GM12873 (cell line): ENCODE measurements at regions not wholly inside any gene's neighbourhood (a gene's known extent, or its start where the extent isn't known, plus 50 kb on each side); places are given as distances from the start of the nearest gene placed in this dataset.

Experiments
- TF ChIP-seq, protein P1 (sequence below): IDR thresholded peaks from 2 replicates; pipeline ENCODE4 v1.5.1; 2012; ENCODE audit warnings: low read depth, mild to moderate bottlenecking, moderate library complexity, low read length, control low read depth; ENCODE audit not compliant: insufficient read depth; ENCODE audit errors: missing control alignments

- TF ChIP-seq, protein P1, sequence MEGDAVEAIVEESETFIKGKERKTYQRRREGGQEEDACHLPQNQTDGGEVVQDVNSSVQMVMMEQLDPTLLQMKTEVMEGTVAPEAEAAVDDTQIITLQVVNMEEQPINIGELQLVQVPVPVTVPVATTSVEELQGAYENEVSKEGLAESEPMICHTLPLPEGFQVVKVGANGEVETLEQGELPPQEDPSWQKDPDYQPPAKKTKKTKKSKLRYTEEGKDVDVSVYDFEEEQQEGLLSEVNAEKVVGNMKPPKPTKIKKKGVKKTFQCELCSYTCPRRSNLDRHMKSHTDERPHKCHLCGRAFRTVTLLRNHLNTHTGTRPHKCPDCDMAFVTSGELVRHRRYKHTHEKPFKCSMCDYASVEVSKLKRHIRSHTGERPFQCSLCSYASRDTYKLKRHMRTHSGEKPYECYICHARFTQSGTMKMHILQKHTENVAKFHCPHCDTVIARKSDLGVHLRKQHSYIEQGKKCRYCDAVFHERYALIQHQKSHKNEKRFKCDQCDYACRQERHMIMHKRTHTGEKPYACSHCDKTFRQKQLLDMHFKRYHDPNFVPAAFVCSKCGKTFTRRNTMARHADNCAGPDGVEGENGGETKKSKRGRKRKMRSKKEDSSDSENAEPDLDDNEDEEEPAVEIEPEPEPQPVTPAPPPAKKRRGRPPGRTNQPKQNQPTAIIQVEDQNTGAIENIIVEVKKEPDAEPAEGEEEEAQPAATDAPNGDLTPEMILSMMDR = no peak
These were observed 212.5 kb upstream of the XYLT1 start for GRCh38 chr16:17683281-17683680.

DNA sequence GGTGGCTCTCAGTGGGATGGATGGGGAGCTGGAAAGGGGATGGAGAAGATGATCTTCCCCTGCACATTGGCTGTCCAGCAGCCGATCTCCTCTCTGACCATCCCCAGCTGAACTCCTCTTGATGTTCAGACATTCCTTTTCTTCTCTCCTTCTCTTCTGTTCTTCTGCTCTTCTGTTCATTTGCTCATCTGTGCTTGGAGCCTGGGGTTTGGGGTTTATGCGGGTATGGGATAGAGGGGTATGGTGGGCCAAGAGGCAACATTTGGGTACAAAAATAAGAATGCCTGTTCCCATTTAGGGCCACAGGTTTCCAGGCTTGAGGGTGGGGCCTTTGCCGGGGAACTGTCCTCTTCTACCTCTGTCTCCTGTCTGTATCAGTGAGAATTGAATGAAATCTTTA is 205.4 kb upstream of the XYLT1 start:
- TF ChIP-seq, protein P1 = no peak

DNA sequence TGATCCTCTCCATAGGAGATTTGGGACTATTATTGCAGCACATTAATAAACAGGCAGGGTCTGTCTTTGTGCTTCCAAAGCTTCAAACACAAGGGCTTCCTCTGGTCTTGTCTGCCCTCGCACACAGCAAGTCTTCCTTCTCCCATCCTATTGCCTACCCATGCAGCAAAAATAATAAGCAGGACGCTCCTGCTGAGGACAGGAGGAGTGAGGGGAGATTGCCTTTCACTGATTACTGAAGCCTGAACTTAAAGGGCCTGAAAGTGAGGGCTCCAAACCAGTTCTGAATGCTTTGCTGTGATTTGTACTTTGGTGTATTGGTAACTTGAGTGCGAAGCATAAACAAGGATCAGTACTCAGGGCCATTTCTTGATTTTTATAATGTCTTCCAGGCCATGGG is 197.6 kb upstream of the XYLT1 start:
- TF ChIP-seq, protein P1 = no peak

- TF ChIP-seq, protein P1 = no peak
These were observed 195.5 kb upstream of the XYLT1 start for GRCh38 chr16:17666293-17666692.

GRCh38 chr16:17658881-17659280 is 188.1 kb upstream of the XYLT1 start:
- TF ChIP-seq, protein P1 = no peak

GRCh38 chr16:17657045-17657444 is 186.3 kb upstream of the XYLT1 start:
- TF ChIP-seq, protein P1 = no peak

- TF ChIP-seq, protein P1 = no peak
These were observed 183.8 kb upstream of the XYLT1 start for GRCh38 chr16:17654571-17654970.
